ENCODE measurements at regions not wholly inside any gene's neighbourhood (a gene's known extent, or its start where the extent isn't known, plus 50 kb on each side); places are given as distances from the start of the nearest gene placed in this dataset.

- TF ChIP-seq POLR2A (IDR thresholded peaks at IDR 0.05; ENCODE audit: low read depth) (no peak), EP300 (IDR thresholded peaks at IDR 0.05) (no peak)
Measured at GRCh38 chr17:5757314-5757907, 173.1 kb upstream of the NLRP1 start.

Data from esophagus muscularis mucosa (tissue), 2 donors.